GM23338 (cell line): ENCODE measurements at regions not wholly inside any gene's neighbourhood (a gene's known extent, or its start where the extent isn't known, plus 50 kb on each side); places are given as distances from the start of the nearest gene placed in this dataset.
"Not testable (repeated sequence)": the region's sequence is repeated elsewhere in the genome, so short reads cannot be mapped to it uniquely, and the experiment has no call there.

Source experiments
- CREB1 ChIP-seq: fragments of 250-450 bp; sonication (Bioruptor Pico); IDR thresholded peaks from 2 replicates; pipeline ENCODE4 v1.5.0; 2020; ENCODE audit warnings: low read depth, mild to moderate bottlenecking, moderate library complexity
- EZH2 ChIP-seq: fragments of 200-600 bp; sonication (generic); IDR thresholded peaks from one replicate; pipeline ENCODE4 v1.8.0; 2017; ENCODE audit warnings: antibody characterized with exemption, mild to moderate bottlenecking, low read depth; ENCODE audit not compliant: unreplicated experiment
- POLR2AphosphoS5 ChIP-seq: IDR thresholded peaks from 2 replicates; pipeline ENCODE4 v1.6.1; 2016; ENCODE audit warnings: antibody characterized with exemption, low read depth
- STAT1 ChIP-seq: IDR thresholded peaks from one replicate; pipeline ENCODE4 v1.6.1; 2016; ENCODE audit warnings: antibody characterized with exemption; ENCODE audit not compliant: unreplicated experiment
- TF ChIP-seq, protein P1 (sequence below), 2 experiments: fragments of 200-600 bp in 1 of 2; sonication (generic) in 1 of 2; conservative IDR thresholded peaks; 2 replicates each; pipeline versions ENCODE4 v1.5.1 to v1.6.1; 2016 to 2017; ENCODE audit warnings: antibody characterized with exemption in 2 of 2, low read depth in 2 of 2, mild to moderate bottlenecking in 2 of 2, moderate library complexity in 1 of 2

DNA sequence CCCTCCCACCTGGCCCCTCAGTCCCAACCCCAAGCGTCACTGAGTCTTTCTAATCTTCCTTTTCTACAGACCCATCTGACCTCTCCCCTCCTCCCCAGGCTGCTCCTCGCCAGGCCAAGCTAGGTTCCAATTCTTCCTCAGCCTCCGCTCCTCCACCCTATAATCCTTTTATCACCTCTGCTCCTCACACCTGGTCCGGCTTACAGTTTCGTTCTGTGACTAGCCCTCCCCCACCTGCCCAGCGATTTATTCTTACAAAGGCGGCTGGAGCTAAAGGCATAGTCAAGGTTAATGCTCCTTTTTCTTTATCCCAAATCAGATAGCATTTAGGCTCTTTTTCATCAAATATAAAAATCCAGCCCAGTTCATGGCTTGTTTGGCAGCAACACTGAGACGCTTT lies 214.5 kb upstream of the ANXA10 start:
- TF ChIP-seq, protein P1, sequence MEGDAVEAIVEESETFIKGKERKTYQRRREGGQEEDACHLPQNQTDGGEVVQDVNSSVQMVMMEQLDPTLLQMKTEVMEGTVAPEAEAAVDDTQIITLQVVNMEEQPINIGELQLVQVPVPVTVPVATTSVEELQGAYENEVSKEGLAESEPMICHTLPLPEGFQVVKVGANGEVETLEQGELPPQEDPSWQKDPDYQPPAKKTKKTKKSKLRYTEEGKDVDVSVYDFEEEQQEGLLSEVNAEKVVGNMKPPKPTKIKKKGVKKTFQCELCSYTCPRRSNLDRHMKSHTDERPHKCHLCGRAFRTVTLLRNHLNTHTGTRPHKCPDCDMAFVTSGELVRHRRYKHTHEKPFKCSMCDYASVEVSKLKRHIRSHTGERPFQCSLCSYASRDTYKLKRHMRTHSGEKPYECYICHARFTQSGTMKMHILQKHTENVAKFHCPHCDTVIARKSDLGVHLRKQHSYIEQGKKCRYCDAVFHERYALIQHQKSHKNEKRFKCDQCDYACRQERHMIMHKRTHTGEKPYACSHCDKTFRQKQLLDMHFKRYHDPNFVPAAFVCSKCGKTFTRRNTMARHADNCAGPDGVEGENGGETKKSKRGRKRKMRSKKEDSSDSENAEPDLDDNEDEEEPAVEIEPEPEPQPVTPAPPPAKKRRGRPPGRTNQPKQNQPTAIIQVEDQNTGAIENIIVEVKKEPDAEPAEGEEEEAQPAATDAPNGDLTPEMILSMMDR (conservative IDR thresholded peaks at IDR 0.05; ENCODE audit: low read depth in 2 of 2) = not testable (repeated sequence)
- TF ChIP-seq EZH2; POLR2AphosphoS5; CREB1 (CRISPR knock-in tag); STAT1: not testable (repeated sequence)
